ENCODE measurements at regions not wholly inside any gene's neighbourhood (a gene's known extent, or its start where the extent isn't known, plus 50 kb on each side); places are given as distances from the start of the nearest gene placed in this dataset.

GRCh38 chr9:119818726-119819435 is 449.6 kb upstream of the BRINP1 start:
- H3K36me3 Mint-ChIP-seq (ENCODE audit: insufficient read depth, unreplicated experiment): no peaks in the 10 kb centered on the region
- TF ChIP-seq CTCF (IDR thresholded peaks at IDR 0.05; ENCODE audit: unreplicated experiment): no peak
- H3K27ac Mint-ChIP-seq (ENCODE audit: low read depth, unreplicated experiment): no peak overlapping the region
- BruUV-seq (replicated peaks): no TSS peak
- intact Hi-C loops (cut with micrococcal nuclease): no loop called here
- peaks cover 7% of the 10 kb centered on the region for H3K9me3 Mint-ChIP-seq (ENCODE audit: unreplicated experiment)
- DNase-seq (ENCODE audit: unreplicated experiment): no peak
- no peaks in the 10 kb centered on the region for H3K4me1 Mint-ChIP-seq (ENCODE audit: insufficient read depth, unreplicated experiment)
- H3K4me3 Mint-ChIP-seq (ENCODE audit: unreplicated experiment): no peak overlapping the region
- H3K27me3 Mint-ChIP-seq (ENCODE audit: insufficient read depth, unreplicated experiment): no peaks in the 10 kb centered on the region
- CTCF ChIA-PET: no interaction called here
- POLR2A ChIA-PET: no interaction called here

- CTCF ChIA-PET: interaction anchor here (0.6 to 0.8 kb wide), 2 partner anchors 22 to 402 kb away, joined by 4 to 5 read pairs; no protein-coding TSS in a partner anchor
- H3K4me3 Mint-ChIP-seq (ENCODE audit: unreplicated experiment): no peak overlapping the region
These were observed 441.6 kb upstream of the BRINP1 start for GRCh38 chr9:119810645-119811429.

GRCh38 chr9:119803679-119804078 is 434.4 kb upstream of the BRINP1 start:
- intact Hi-C loops (cut with micrococcal nuclease): no loop called here
- H3K4me3 Mint-ChIP-seq (ENCODE audit: unreplicated experiment): no peak overlapping the region
- no peak for TF ChIP-seq CTCF (IDR thresholded peaks at IDR 0.05; ENCODE audit: unreplicated experiment)
- H3K27ac Mint-ChIP-seq (ENCODE audit: low read depth, unreplicated experiment): no peak overlapping the region
- no peaks in the 10 kb centered on the region for H3K36me3 Mint-ChIP-seq (ENCODE audit: insufficient read depth, unreplicated experiment)
- POLR2A ChIA-PET: no interaction called here
- H3K9me3 Mint-ChIP-seq (ENCODE audit: unreplicated experiment): peaks cover 7% of the 10 kb centered on the region
- BruUV-seq (replicated peaks): no TSS peak
- CTCF ChIA-PET: no interaction called here
- H3K27me3 Mint-ChIP-seq (ENCODE audit: insufficient read depth, unreplicated experiment): no peaks in the 10 kb centered on the region
- DNase-seq (ENCODE audit: unreplicated experiment): no peak
- no peaks in the 10 kb centered on the region for H3K4me1 Mint-ChIP-seq (ENCODE audit: insufficient read depth, unreplicated experiment)

More at GRCh38 chr9:119810645-119811429, 441.6 kb upstream of the BRINP1 start:
- Mint-ChIP-seq H3K27me3 (ENCODE audit: insufficient read depth, unreplicated experiment) (no peaks in the 10 kb centered on the region), H3K9me3 (ENCODE audit: unreplicated experiment) (peaks cover 33% of the 10 kb centered on the region), H3K4me1 (ENCODE audit: insufficient read depth, unreplicated experiment) (no peaks in the 10 kb centered on the region), H3K36me3 (ENCODE audit: insufficient read depth, unreplicated experiment) (peaks cover 7% of the 10 kb centered on the region), H3K27ac (ENCODE audit: low read depth, unreplicated experiment) (no peak overlapping the region)
- no TSS peak for BruUV-seq (replicated peaks)
- POLR2A ChIA-PET: no interaction called here
- intact Hi-C loops (cut with micrococcal nuclease): no loop called here
- no peak for TF ChIP-seq CTCF (IDR thresholded peaks at IDR 0.05; ENCODE audit: unreplicated experiment)
- DNase-seq (ENCODE audit: unreplicated experiment): peak; percentile 58

- Mint-ChIP-seq H3K27me3 (ENCODE audit: insufficient read depth, unreplicated experiment) (no peaks in the 10 kb centered on the region), H3K36me3 (ENCODE audit: insufficient read depth, unreplicated experiment) (no peaks in the 10 kb centered on the region), H3K9me3 (ENCODE audit: unreplicated experiment) (peaks cover 12% of the 10 kb centered on the region), H3K4me1 (ENCODE audit: insufficient read depth, unreplicated experiment) (no peaks in the 10 kb centered on the region), H3K4me3 (ENCODE audit: unreplicated experiment) (no peak overlapping the region), H3K27ac (ENCODE audit: low read depth, unreplicated experiment) (no peak overlapping the region)
- no TSS peak for BruUV-seq (replicated peaks)
- no peak for TF ChIP-seq CTCF (IDR thresholded peaks at IDR 0.05; ENCODE audit: unreplicated experiment)
- intact Hi-C loops (cut with micrococcal nuclease): no loop called here
- DNase-seq (ENCODE audit: unreplicated experiment): no peak
- ChIA-PET CTCF (interaction anchor here (0.5 kb wide), 1 partner anchor 194 kb away, joined by 3 read pairs; no protein-coding TSS in a partner anchor), POLR2A (no interaction called here)
These were observed 433.4 kb upstream of the BRINP1 start for GRCh38 chr9:119802621-119803020.

Measured in MCF 10A (cell line).